Neuronal stem cell (in vitro differentiated cells): ENCODE measurements at regions not wholly inside any gene's neighbourhood (a gene's known extent, or its start where the extent isn't known, plus 50 kb on each side); places are given as distances from the start of the nearest gene placed in this dataset.

Experiments used
- DNase-seq: peaks from one replicate; pipeline ENCODE4 v3.0.0-alpha.2; 2013; ENCODE audit warnings: low spot score
- H2AFZ ChIP-seq: one replicate; pipeline ENCODE4 v1.6.1; 2013; ENCODE audit warnings: mild to moderate bottlenecking, low read length, inconsistent platforms
- H2AK5ac ChIP-seq: 2 replicates; pipeline ENCODE4 v1.6.1; 2013; ENCODE audit warnings: low read depth, mild to moderate bottlenecking, inconsistent platforms, low read length, moderate library complexity, mixed read lengths
- H2BK120ac ChIP-seq: 2 replicates; pipeline ENCODE4 v1.6.1; 2013; ENCODE audit warnings: low read depth, mild to moderate bottlenecking, inconsistent platforms, low read length, moderate library complexity, mixed read lengths
- H2BK12ac ChIP-seq: one replicate; pipeline ENCODE4 v1.6.1; 2013; ENCODE audit warnings: low read length, inconsistent platforms
- H2BK15ac ChIP-seq: 2 replicates; pipeline ENCODE4 v1.6.1; 2013; ENCODE audit warnings: mild to moderate bottlenecking, low read length, inconsistent platforms, mixed read lengths
- H2BK5ac ChIP-seq: one replicate; pipeline ENCODE4 v1.6.1; 2013; ENCODE audit warnings: inconsistent platforms, mild to moderate bottlenecking, low read length, moderate library complexity
- H3K14ac ChIP-seq: one replicate; pipeline ENCODE4 v1.6.1; 2013; ENCODE audit warnings: low read length, inconsistent platforms
- H3K18ac ChIP-seq: 2 replicates; pipeline ENCODE4 v1.6.1; 2013; ENCODE audit warnings: low read length, inconsistent platforms
- H3K23ac ChIP-seq: 2 replicates; pipeline ENCODE4 v1.6.1; 2013; ENCODE audit warnings: low read depth, mild to moderate bottlenecking, mixed read lengths, low read length, inconsistent platforms; ENCODE audit not compliant: poor library complexity
- H3K27ac ChIP-seq: replicated peaks from 3 replicates; pipeline ENCODE4 v1.5.1; 2013; ENCODE audit warnings: low read length, inconsistent platforms
- H3K27me3 ChIP-seq, 3 experiments: 2 replicates each; pipeline ENCODE4 v1.6.1; 2013; ENCODE audit warnings: low read length in 3 of 3, mild to moderate bottlenecking in 2 of 3, inconsistent platforms in 1 of 3, low read depth in 1 of 3, mixed read lengths in 1 of 3, moderate library complexity in 1 of 3; ENCODE audit not compliant: control insufficient read depth in 3 of 3, insufficient read depth in 3 of 3
- H3K36me3 ChIP-seq, 2 donors: replicated peaks in 1 of 2; 2 replicates each; pipeline ENCODE4 v1.6.1; 2013; ENCODE audit warnings: low read length in 2 of 2; ENCODE audit not compliant: control insufficient read depth in 2 of 2, insufficient read depth in 2 of 2
- H3K4ac ChIP-seq: 2 replicates; pipeline ENCODE4 v1.6.1; 2013; ENCODE audit warnings: inconsistent platforms, mild to moderate bottlenecking, low read length, moderate library complexity
- H3K4me1 ChIP-seq, 2 donors: 1 replicate in 1 of 2; 2 replicates in 1 of 2; pipeline ENCODE4 v1.6.1; 2013; ENCODE audit warnings: low read length in 2 of 2, low read depth in 1 of 2; ENCODE audit not compliant: control insufficient read depth in 2 of 2, insufficient read depth in 1 of 2
- H3K4me2 ChIP-seq: one replicate; pipeline ENCODE4 v1.6.1; 2013; ENCODE audit warnings: mild to moderate bottlenecking, low read length, inconsistent platforms; ENCODE audit not compliant: insufficient read depth, poor library complexity, severe bottlenecking
- H3K4me3 ChIP-seq, 2 donors: 2 replicates each; pipeline ENCODE4 v1.5.1; 2013; ENCODE audit warnings: low read length in 2 of 2, mild to moderate bottlenecking in 2 of 2, inconsistent platforms in 1 of 2, moderate library complexity in 1 of 2
- H3K79me1 ChIP-seq: one replicate; pipeline ENCODE4 v1.6.1; 2013; ENCODE audit warnings: low read depth, mild to moderate bottlenecking, inconsistent platforms, low read length, moderate library complexity
- H3K9ac ChIP-seq: one replicate; pipeline ENCODE4 v1.6.1; 2013; ENCODE audit warnings: mild to moderate bottlenecking, low read depth, low read length, inconsistent platforms; ENCODE audit not compliant: poor library complexity
- H3K9me3 ChIP-seq, 2 donors: replicated peaks in 1 of 2; 2 replicates each; pipeline versions ENCODE3 to v1.6.1; 2013; ENCODE audit warnings: low read length in 2 of 2, mild to moderate bottlenecking in 2 of 2, inconsistent platforms in 1 of 2, low read depth in 1 of 2, mixed read lengths in 1 of 2, moderate library complexity in 1 of 2; ENCODE audit not compliant: control insufficient read depth in 2 of 2, insufficient read depth in 1 of 2
- H4K8ac ChIP-seq: one replicate; pipeline ENCODE4 v1.6.1; 2013; ENCODE audit warnings: low read depth, mild to moderate bottlenecking, inconsistent platforms, low read length, moderate library complexity
- H4K91ac ChIP-seq: one replicate; pipeline ENCODE4 v1.6.1; 2013; ENCODE audit warnings: low read length, low read depth, mild to moderate bottlenecking, inconsistent platforms; ENCODE audit not compliant: poor library complexity
- WGBS, 2 donors: extraction: QIAGEN DNeasy Blood & Tissue Kit; methylation state at CpG; one replicate each; pipeline ENCODE4 v1.1.7; 2013; ENCODE audit warnings: missing lambda C conversion rate in 2 of 2, mixed read lengths in 1 of 2; ENCODE audit not compliant: insufficient read length in 2 of 2, insufficient replicate concordance in 1 of 2; ENCODE audit errors: extremely low coverage in 2 of 2; 5-methylcytosine and 5-hydroxymethylcytosine counted together

DNA sequence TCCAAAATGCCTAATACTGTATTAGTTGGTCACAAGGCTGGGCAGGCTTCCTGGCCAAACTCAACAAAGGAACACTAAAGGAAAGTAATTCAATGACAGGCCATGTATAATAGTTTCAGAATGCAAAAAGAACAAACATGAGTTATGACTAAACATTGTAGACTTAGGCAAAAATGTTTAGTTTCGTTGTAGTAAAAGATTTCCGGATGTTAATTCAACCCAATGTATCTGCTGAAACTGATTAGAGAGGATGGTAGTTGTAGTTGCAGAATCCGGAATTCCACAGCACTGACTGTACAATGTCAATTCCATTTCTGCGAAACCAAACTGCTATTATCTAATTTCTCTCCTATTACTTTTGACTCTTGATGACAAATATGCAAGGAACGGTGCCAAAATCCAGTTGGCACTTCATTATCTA lies 117.9 kb upstream of the FST start:
- H2AK5ac ChIP-seq: no peak overlapping the region
- no peak overlapping the region for H3K27ac ChIP-seq
- H3K4me3 ChIP-seq: no peak overlapping the region
- no peak overlapping the region for H2BK15ac ChIP-seq
- H3K4me1 ChIP-seq: no peaks in the 10 kb centered on the region
- no peak overlapping the region for H2BK5ac ChIP-seq
- no peaks in the 10 kb centered on the region for H3K36me3 ChIP-seq
- H4K91ac ChIP-seq: no peak overlapping the region
- no peak overlapping the region for H3K18ac ChIP-seq
- no peak overlapping the region for H3K4me2 ChIP-seq
- H3K23ac ChIP-seq: no peak overlapping the region
- WGBS, 2 donors: no CpG with 5 or more reads among the region's 5 CpGs
- H3K27me3 ChIP-seq: no peaks in the 10 kb centered on the region
- H3K14ac ChIP-seq: no peak overlapping the region
- H3K9me3 ChIP-seq: no peaks in the 10 kb centered on the region
- H4K8ac ChIP-seq: no peak overlapping the region
- no peak for DNase-seq
- no peak overlapping the region for H2BK12ac ChIP-seq
- H3K4ac ChIP-seq: no peak overlapping the region
- no peak overlapping the region for H3K9ac ChIP-seq
- H3K79me1 ChIP-seq: no peaks in the 10 kb centered on the region
- no peak overlapping the region for H2AFZ ChIP-seq
- no peak overlapping the region for H2BK120ac ChIP-seq

DNA sequence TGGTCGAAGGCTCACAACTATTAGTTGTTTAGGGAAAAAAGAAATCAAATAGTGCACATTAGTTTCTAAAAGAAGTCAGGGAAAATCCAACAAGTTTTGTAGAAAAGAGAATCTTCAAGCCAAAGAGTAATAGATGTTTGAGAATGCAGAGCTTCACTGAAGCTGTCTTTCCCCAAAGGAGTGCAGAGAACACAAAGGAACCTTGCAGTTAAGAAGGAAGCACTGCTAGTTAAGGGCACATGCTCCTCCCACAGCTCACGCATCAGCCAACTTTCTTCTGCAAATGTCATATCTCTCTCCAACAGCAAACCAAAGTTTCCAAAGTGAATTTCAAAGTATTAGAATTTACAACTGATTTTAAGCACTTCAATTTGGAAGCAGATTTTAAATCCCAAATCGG lies 116.4 kb upstream of the FST start:
- Histone ChIP-seq H2BK15ac (no peak overlapping the region), H2BK12ac (no peak overlapping the region), H3K36me3 (no peaks in the 10 kb centered on the region), H3K4me1 (no peaks in the 10 kb centered on the region), H3K14ac (no peak overlapping the region), H3K79me1 (no peaks in the 10 kb centered on the region), H3K4ac (no peak overlapping the region), H3K23ac (no peak overlapping the region), H3K18ac (no peak overlapping the region), H2AFZ (no peak overlapping the region), H2AK5ac (no peak overlapping the region), H4K8ac (no peak overlapping the region), H3K9ac (no peak overlapping the region), H3K27me3 (no peaks in the 10 kb centered on the region), H3K4me2 (no peak overlapping the region), H4K91ac (no peak overlapping the region), H3K4me3 (no peak overlapping the region), H3K27ac (no peak overlapping the region), H2BK120ac (no peak overlapping the region), H3K9me3 (no peaks in the 10 kb centered on the region), H2BK5ac (no peak overlapping the region)
- no CpG with 5 or more reads among the region's 3 CpGs for WGBS, 2 donors
- no peak for DNase-seq

DNA sequence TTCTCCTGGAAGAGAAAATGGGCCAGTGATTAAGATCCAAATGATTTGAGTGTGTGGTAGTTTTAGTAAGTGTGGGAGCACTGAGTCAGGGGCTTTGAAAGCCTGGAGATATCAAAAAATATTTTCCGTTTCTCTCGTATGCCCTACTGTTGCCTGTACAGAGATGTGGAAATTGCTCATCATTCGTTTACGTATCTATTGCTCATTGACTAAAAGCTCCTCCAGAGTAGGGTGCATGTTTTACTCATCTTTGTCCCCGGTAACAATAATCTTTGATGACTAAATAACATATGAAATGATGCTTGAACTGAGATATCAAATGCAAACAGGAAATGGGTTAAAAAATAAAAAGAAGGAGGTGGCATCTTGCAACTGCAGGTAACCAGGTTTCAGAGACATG lies 114.2 kb upstream of the FST start:
- no peak overlapping the region for H2BK12ac ChIP-seq
- no peak overlapping the region for H3K18ac ChIP-seq
- no peak overlapping the region for H3K27ac ChIP-seq
- no peak overlapping the region for H2AFZ ChIP-seq
- no peak overlapping the region for H3K23ac ChIP-seq
- H3K27me3 ChIP-seq: no peaks in the 10 kb centered on the region
- H3K79me1 ChIP-seq: no peaks in the 10 kb centered on the region
- H4K8ac ChIP-seq: no peak overlapping the region
- no peaks in the 10 kb centered on the region for H3K9me3 ChIP-seq
- no peaks in the 10 kb centered on the region for H3K4me1 ChIP-seq
- H3K4me3 ChIP-seq: no peak overlapping the region
- no peak overlapping the region for H2BK15ac ChIP-seq
- WGBS, 2 donors: no CpG with 5 or more reads among the region's 5 CpGs
- no peak overlapping the region for H2AK5ac ChIP-seq
- no peak for DNase-seq
- H3K4ac ChIP-seq: no peak overlapping the region
- no peak overlapping the region for H3K9ac ChIP-seq
- H3K14ac ChIP-seq: no peak overlapping the region
- H4K91ac ChIP-seq: no peak overlapping the region
- H3K36me3 ChIP-seq: no peaks in the 10 kb centered on the region
- H3K4me2 ChIP-seq: no peak overlapping the region
- no peak overlapping the region for H2BK120ac ChIP-seq
- H2BK5ac ChIP-seq: no peak overlapping the region

DNA sequence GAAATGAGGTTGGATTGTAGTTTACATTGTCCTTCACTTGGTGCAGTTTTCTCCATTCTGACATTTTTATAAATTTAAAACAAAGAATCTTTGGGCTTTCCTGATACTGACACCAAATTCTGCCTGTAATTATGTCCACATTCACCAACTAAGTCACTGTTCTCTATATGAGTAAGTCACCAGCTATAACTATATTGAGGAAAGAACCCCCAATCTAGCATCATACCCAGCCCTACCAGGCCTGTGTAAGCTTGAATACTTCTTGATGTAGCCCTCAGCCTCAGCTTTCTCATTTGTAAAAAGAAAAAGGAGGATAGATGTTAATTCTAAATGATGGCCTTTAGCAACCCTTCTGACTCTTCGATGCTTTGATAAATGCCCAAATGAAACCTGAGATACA lies 112.7 kb upstream of the FST start:
- Histone ChIP-seq H2AFZ (no peak overlapping the region), H3K36me3 (no peaks in the 10 kb centered on the region), H3K23ac (no peak overlapping the region), H3K9ac (no peak overlapping the region), H3K79me1 (no peaks in the 10 kb centered on the region), H4K91ac (no peak overlapping the region), H3K14ac (no peak overlapping the region), H2BK15ac (no peak overlapping the region), H3K27me3 (no peaks in the 10 kb centered on the region), H3K18ac (no peak overlapping the region), H3K4me3 (no peak overlapping the region), H3K27ac (no peak overlapping the region), H2BK120ac (no peak overlapping the region), H3K4me1 (no peaks in the 10 kb centered on the region), H3K4me2 (no peak overlapping the region), H3K4ac (no peak overlapping the region), H4K8ac (no peak overlapping the region), H2BK5ac (no peak overlapping the region), H2AK5ac (no peak overlapping the region), H3K9me3 (no peaks in the 10 kb centered on the region), H2BK12ac (no peak overlapping the region)
- WGBS, 2 donors: no CpG with 5 or more reads among the region's 1 CpG
- no peak for DNase-seq
